ENCODE measurements at regions not wholly inside any gene's neighbourhood (a gene's known extent, or its start where the extent isn't known, plus 50 kb on each side); places are given as distances from the start of the nearest gene placed in this dataset.
"Not testable (repeated sequence)": the region's sequence is repeated elsewhere in the genome, so short reads cannot be mapped to it uniquely, and the experiment has no call there.

DNA sequence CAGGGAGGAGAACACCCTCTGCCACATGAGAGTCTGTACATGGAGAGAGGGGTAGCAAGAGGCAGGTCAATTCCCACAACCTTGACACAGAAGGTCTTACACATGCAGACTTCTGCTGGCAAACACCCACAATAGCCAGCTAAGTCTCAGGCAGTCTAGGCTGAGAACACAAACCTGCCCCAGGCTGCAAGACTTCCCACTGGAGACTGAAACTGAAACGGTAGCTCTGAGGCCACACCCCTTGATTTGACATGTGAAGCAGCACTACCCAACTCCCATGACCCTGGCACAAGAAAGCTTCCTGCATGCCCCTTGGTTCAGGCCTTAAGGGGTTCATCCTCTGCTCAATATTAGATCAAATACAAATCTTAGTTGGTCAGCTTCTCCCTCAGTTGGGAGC lies 237.8 kb upstream of the NPAP1 start:
- H3K27me3 ChIP-seq (ENCODE audit: control insufficient read depth in 1 of 2, insufficient read depth in 2 of 2, low read length in 2 of 2); CTCF ChIA-PET; H3K4me1 Mint-ChIP-seq (ENCODE audit: low read depth); ATAC-seq (ENCODE audit: poor library complexity); H3K9me3 Mint-ChIP-seq; H3K27ac Mint-ChIP-seq; H3K9me3 ChIP-seq (ENCODE audit: control insufficient read depth in 1 of 2, insufficient read depth in 1 of 2, low read length in 2 of 2); H3K27me3 Mint-ChIP-seq; POLR2A ChIA-PET; H3K4me3 Mint-ChIP-seq; H3K36me3 ChIP-seq (ENCODE audit: insufficient read depth, low read length); DNase-seq; H3K27ac ChIP-seq (ENCODE audit: low read depth in 1 of 2, low read length in 2 of 2); H3K4me3 ChIP-seq (ENCODE audit: low read length); H3K4me1 ChIP-seq (ENCODE audit: insufficient read depth, low read length); H3K36me3 Mint-ChIP-seq (ENCODE audit: low read depth); intact Hi-C loops (cut with DNase I, micrococcal nuclease): not testable (repeated sequence)

DNA sequence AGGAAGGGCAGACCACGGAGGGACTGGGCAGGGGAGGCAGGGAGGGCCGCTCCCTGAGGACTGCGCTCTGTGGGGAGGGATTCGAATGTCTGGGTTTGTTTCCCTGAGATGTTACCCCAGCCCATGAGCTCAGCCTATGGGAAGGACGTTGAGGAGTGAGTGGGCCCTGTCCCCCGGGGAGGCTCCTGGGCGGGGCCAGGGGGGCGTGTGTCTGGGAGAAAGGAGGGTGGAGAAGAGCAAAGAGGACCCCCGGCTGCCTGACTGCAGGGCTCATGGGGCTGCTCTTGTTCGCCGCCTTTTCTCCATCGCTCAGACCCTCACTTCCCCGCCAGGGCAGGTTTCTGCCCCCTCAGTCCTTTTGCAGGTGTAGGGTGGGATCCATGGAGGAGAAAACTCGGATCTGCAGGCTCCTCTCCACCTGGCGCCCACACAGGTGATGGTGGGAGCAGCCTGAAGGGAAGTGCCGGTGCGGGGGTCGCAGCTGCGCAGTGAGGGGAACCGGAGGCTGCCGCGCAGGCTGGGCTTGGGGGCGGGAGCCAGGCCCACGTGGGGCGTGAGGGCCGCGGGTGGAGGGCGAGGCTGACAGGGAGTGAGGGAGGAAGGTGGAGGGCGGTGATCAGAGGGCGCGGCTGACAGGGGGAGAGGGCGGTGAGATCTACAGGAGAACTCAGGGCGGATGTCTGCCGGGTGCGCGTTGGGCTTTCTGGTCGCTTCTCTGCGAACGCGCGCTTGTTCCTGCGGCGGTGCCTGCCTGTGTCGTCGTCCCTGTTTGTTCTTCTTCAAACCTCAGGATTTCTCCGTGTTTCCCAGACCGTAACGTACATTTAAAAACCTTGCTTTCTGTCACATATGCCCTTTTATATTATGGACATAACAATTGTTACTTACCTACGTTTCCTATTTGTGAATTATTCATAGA lies 198.2 kb upstream of the NPAP1 start:
- H3K36me3 ChIP-seq (ENCODE audit: insufficient read depth, low read length); H3K27me3 ChIP-seq (ENCODE audit: control insufficient read depth in 1 of 2, insufficient read depth in 2 of 2, low read length in 2 of 2); intact Hi-C loops (cut with DNase I, micrococcal nuclease); H3K4me1 ChIP-seq (ENCODE audit: insufficient read depth, low read length); H3K4me3 Mint-ChIP-seq; CTCF ChIA-PET; POLR2A ChIA-PET; H3K27ac ChIP-seq (ENCODE audit: low read depth in 1 of 2, low read length in 2 of 2); H3K27ac Mint-ChIP-seq; H3K27me3 Mint-ChIP-seq; H3K36me3 Mint-ChIP-seq (ENCODE audit: low read depth); H3K9me3 Mint-ChIP-seq; DNase-seq; H3K4me3 ChIP-seq (ENCODE audit: low read length); H3K4me1 Mint-ChIP-seq (ENCODE audit: low read depth); ATAC-seq (ENCODE audit: poor library complexity): not testable (repeated sequence)
- H3K9me3 ChIP-seq (ENCODE audit: control insufficient read depth in 1 of 2, insufficient read depth in 1 of 2, low read length in 2 of 2), result peaks cover 0 to 13% of the 10 kb centered on the region in 2 experiments

DNA sequence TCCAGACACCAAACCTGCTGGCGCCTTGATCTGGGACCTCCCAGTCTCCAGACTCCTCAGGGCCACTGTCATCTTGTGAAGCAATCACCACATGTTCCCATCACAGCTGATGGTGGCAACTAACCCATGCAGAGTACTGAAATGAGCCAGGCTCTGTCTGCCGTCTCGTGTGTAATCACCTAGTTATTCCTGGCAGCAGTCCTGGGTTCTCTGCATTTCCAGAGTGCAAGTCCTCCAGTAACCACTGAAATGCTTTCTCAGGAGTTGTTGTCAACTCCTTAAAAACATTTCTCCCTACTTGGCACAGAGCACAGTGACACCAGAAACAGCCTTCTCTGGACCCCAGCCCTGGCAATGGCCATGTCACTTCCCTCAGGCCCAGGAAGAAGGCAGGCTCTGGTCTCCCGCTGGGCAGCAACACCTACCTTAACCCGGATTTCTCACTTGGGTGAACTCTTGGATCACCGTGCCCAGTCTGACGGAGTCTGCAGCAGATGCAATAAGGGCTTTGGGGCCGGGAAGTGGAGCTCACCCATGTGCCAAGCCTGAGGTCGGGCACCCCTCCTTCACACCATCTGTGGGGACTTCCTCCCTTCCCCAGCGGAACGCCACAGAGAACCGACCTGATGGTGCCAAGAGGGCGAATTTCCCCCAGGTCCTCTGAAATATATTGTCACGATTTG lies 189.5 kb upstream of the NPAP1 start:
- H3K27ac ChIP-seq (ENCODE audit: low read depth in 1 of 2, low read length in 2 of 2); H3K27me3 Mint-ChIP-seq; ATAC-seq (ENCODE audit: poor library complexity); H3K4me3 ChIP-seq (ENCODE audit: low read length); H3K36me3 ChIP-seq (ENCODE audit: insufficient read depth, low read length); intact Hi-C loops (cut with DNase I, micrococcal nuclease); POLR2A ChIA-PET; H3K4me1 Mint-ChIP-seq (ENCODE audit: low read depth); H3K4me3 Mint-ChIP-seq; H3K4me1 ChIP-seq (ENCODE audit: insufficient read depth, low read length); H3K27me3 ChIP-seq (ENCODE audit: control insufficient read depth in 1 of 2, insufficient read depth in 2 of 2, low read length in 2 of 2); H3K27ac Mint-ChIP-seq; CTCF ChIA-PET; H3K36me3 Mint-ChIP-seq (ENCODE audit: low read depth); DNase-seq: not testable (repeated sequence)
- H3K9me3 Mint-ChIP-seq, result peaks cover 16% of the 10 kb centered on the region
- peaks cover 0 to 13% of the 10 kb centered on the region in 2 experiments for H3K9me3 ChIP-seq (ENCODE audit: control insufficient read depth in 1 of 2, insufficient read depth in 1 of 2, low read length in 2 of 2)

DNA sequence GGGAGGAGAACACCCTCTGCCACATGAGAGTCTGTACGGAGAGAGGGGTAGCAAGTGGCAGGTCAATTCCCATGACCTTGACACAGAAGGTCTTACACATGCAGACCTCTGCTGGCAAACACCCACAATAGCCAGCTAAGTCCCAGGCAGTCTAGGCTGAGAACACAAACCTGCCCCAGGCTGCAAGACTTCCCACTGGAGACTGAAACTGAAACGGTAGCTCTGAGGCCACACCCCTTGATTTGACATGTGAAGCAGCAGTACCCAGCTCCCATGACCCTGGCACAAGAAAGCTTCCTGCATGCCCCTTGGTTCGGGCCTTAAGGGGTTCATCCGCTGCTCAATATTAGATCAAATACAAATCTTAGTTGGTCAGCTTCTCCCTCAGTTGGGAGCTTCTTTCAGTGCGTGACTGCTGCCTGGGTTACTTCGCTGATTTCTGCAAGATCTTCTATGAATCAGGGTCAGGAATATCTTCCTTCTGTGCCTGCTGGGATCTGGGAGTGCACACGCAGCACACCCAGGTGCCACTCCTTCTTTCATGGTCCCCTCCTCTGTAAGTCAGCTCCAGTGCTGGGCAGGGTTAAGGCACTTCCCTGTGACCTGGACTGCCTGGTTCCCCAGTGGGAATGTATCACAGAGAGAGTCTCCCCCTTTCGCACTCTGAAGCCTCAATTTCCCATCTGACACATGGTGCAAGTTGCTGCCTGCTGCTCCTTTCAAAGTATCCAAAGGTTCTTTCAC lies 187.2 kb upstream of the NPAP1 start:
- H3K4me1 ChIP-seq (ENCODE audit: insufficient read depth, low read length); H3K4me3 Mint-ChIP-seq; H3K27me3 Mint-ChIP-seq; H3K4me3 ChIP-seq (ENCODE audit: low read length); H3K27me3 ChIP-seq (ENCODE audit: control insufficient read depth in 1 of 2, insufficient read depth in 2 of 2, low read length in 2 of 2); H3K4me1 Mint-ChIP-seq (ENCODE audit: low read depth); CTCF ChIA-PET; H3K36me3 ChIP-seq (ENCODE audit: insufficient read depth, low read length); H3K27ac Mint-ChIP-seq; ATAC-seq (ENCODE audit: poor library complexity); POLR2A ChIA-PET; H3K27ac ChIP-seq (ENCODE audit: low read depth in 1 of 2, low read length in 2 of 2); H3K36me3 Mint-ChIP-seq (ENCODE audit: low read depth); intact Hi-C loops (cut with DNase I, micrococcal nuclease); DNase-seq: not testable (repeated sequence)
- H3K9me3 ChIP-seq (ENCODE audit: control insufficient read depth in 1 of 2, insufficient read depth in 1 of 2, low read length in 2 of 2), result peaks cover 0 to 13% of the 10 kb centered on the region in 2 experiments
- H3K9me3 Mint-ChIP-seq, result peaks cover 12% of the 10 kb centered on the region

DNA sequence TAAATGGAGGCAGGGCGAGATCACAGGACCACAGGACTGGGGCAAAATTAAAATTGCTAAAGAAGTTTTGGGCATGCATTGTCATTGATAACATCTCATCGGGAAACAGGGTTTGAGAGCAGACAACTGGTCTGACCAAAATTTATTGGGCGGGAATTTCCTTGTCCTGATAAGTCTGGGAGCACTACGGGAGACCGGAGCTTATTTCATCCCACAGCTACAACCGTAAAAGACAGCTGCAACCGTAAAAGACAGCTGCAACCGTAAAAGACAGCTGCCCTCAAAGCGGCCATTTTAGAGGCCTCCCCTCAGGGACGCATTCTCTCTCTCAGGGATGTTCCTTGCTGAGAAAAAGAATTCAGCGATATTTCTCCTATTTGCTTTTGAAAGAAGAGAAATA lies 170.4 kb upstream of the NPAP1 start:
- H3K4me1 Mint-ChIP-seq (ENCODE audit: low read depth); H3K4me3 ChIP-seq (ENCODE audit: low read length); H3K9me3 ChIP-seq (ENCODE audit: control insufficient read depth in 1 of 2, insufficient read depth in 1 of 2, low read length in 2 of 2); H3K36me3 Mint-ChIP-seq (ENCODE audit: low read depth); intact Hi-C loops (cut with DNase I, micrococcal nuclease); CTCF ChIA-PET; H3K27ac ChIP-seq (ENCODE audit: low read depth in 1 of 2, low read length in 2 of 2); H3K36me3 ChIP-seq (ENCODE audit: insufficient read depth, low read length); ATAC-seq (ENCODE audit: poor library complexity); H3K27ac Mint-ChIP-seq; POLR2A ChIA-PET; H3K4me3 Mint-ChIP-seq; H3K27me3 ChIP-seq (ENCODE audit: control insufficient read depth in 1 of 2, insufficient read depth in 2 of 2, low read length in 2 of 2); H3K27me3 Mint-ChIP-seq; DNase-seq; H3K4me1 ChIP-seq (ENCODE audit: insufficient read depth, low read length): not testable (repeated sequence)
- peaks cover 14% of the 10 kb centered on the region for H3K9me3 Mint-ChIP-seq

DNA sequence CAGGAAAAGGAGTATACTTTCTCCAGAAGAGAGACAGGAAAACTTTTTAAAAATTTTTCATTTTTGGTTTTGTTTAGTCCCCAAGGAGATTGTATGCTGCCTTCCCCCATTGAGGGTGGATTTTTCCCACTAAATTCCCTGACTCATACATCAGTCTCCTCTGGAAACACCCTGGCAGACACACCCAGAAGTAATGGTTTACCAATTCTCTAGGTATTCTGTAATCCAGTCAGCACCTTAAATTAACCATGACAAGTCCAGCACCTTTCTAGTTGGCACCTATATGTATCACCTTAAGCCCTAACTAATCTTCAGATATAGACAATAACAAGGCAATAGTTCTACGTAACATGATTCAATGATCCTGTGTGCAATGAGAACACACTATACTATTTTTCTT lies 165.9 kb upstream of the NPAP1 start:
- peaks cover 14% of the 10 kb centered on the region for H3K9me3 Mint-ChIP-seq
- not testable (repeated sequence) for H3K36me3 Mint-ChIP-seq (ENCODE audit: low read depth); H3K27ac Mint-ChIP-seq

More for the DNA sequence above, 165.9 kb upstream of the NPAP1 start:
- DNase-seq; H3K4me3 Mint-ChIP-seq; POLR2A ChIA-PET; ATAC-seq (ENCODE audit: poor library complexity); CTCF ChIA-PET; H3K4me1 ChIP-seq (ENCODE audit: insufficient read depth, low read length); H3K4me1 Mint-ChIP-seq (ENCODE audit: low read depth); H3K9me3 ChIP-seq (ENCODE audit: control insufficient read depth in 1 of 2, insufficient read depth in 1 of 2, low read length in 2 of 2); H3K27ac ChIP-seq (ENCODE audit: low read depth in 1 of 2, low read length in 2 of 2); H3K27me3 ChIP-seq (ENCODE audit: control insufficient read depth in 1 of 2, insufficient read depth in 2 of 2, low read length in 2 of 2); H3K4me3 ChIP-seq (ENCODE audit: low read length); intact Hi-C loops (cut with DNase I, micrococcal nuclease); H3K36me3 ChIP-seq (ENCODE audit: insufficient read depth, low read length); H3K27me3 Mint-ChIP-seq: not testable (repeated sequence)
